ENCODE measurements at regions not wholly inside any gene's neighbourhood (a gene's known extent, or its start where the extent isn't known, plus 50 kb on each side); places are given as distances from the start of the nearest gene placed in this dataset.

DNA sequence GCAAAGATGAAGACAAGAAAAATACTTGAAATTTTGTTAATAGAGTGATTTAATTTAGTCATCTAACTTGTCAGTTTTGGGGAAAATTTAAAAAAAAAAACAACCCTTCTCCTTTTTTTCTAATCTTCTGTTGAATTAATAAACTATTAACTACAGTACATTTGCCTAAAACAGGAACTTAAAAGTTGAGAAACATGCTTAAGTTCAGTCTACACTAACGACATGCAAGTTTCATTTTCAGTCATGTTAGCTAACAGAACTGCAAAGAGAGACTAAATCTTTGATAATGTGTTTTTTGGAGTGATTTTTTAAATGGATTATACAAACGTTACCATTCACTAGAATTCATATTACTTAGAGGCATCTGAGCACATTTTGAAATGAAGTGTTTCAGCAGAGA lies 71.9 kb upstream of the MBNL1 start:
- TF ChIP-seq POLR2A (IDR thresholded peaks at IDR 0.05; ENCODE audit: low read depth, low read length) (no peak), TAF1 (IDR thresholded peaks at IDR 0.05; ENCODE audit: borderline replicate concordance, low read depth, low read length) (no peak)
